GM21447 (cell line): ENCODE measurements at regions not wholly inside any gene's neighbourhood (a gene's known extent, or its start where the extent isn't known, plus 50 kb on each side); places are given as distances from the start of the nearest gene placed in this dataset.
"Not testable (repeated sequence)": the region's sequence is repeated elsewhere in the genome, so short reads cannot be mapped to it uniquely, and the experiment has no call there.

ENCODE experiments used
- ATAC-seq: cut with Tn5 transposase; IDR thresholded peaks from one replicate; pipeline ENCODE4 v1.9.1; 2021; ENCODE audit not compliant: unreplicated experiment

GRCh38 chr7:135872861-135873260, 104.3 kb downstream of the MTPN start:
- not testable (repeated sequence) for ATAC-seq

GRCh38 chr7:135862586-135863340, 114.2 kb upstream of the FAM180A start:
- no peak for ATAC-seq

GRCh38 chr7:135859538-135859937, 110.9 kb upstream of the FAM180A start:
- ATAC-seq = no peak

GRCh38 chr7:135858851-135859250, 110.2 kb upstream of the FAM180A start:
- ATAC-seq = no peak

GRCh38 chr7:135858379-135858778, 109.8 kb upstream of the FAM180A start:
- no peak for ATAC-seq

GRCh38 chr7:135857519-135858274, 109.1 kb upstream of the FAM180A start:
- ATAC-seq = no peak

GRCh38 chr7:135856356-135857144, 107.9 kb upstream of the FAM180A start:
- no peak for ATAC-seq

- no peak for ATAC-seq
These were observed 107.2 kb upstream of the FAM180A start for GRCh38 chr7:135855846-135856245.

- ATAC-seq = no peak
These were observed 104.9 kb upstream of the FAM180A start for GRCh38 chr7:135853499-135853898.

- no peak for ATAC-seq
These were observed 104.4 kb upstream of the FAM180A start for GRCh38 chr7:135853008-135853407.

GRCh38 chr7:135847242-135847641, 98.6 kb upstream of the FAM180A start:
- no peak for ATAC-seq

- ATAC-seq = no peak
These were observed 97.7 kb upstream of the FAM180A start for GRCh38 chr7:135846339-135846738.

GRCh38 chr7:135845415-135846075, 96.9 kb upstream of the FAM180A start:
- no peak for ATAC-seq

- ATAC-seq = no peak
These were observed 96.3 kb upstream of the FAM180A start for GRCh38 chr7:135844903-135845302.

- peak; percentile 90 for ATAC-seq
These were observed 94.6 kb upstream of the FAM180A start for GRCh38 chr7:135843214-135843613.

- ATAC-seq = no peak
These were observed 94.0 kb upstream of the FAM180A start for GRCh38 chr7:135842446-135843179.

GRCh38 chr7:135840591-135840990, 92.0 kb upstream of the FAM180A start:
- ATAC-seq = no peak

- no peak for ATAC-seq
These were observed 89.1 kb upstream of the FAM180A start for GRCh38 chr7:135837675-135838074.

- ATAC-seq = no peak
These were observed 85.7 kb upstream of the FAM180A start for GRCh38 chr7:135834266-135834665.

GRCh38 chr7:135833642-135834041, 85.0 kb upstream of the FAM180A start:
- no peak for ATAC-seq
